CD4-positive, alpha-beta T cell treated with Interleukin-4 for 4 hours (primary cell): ENCODE measurements at regions not wholly inside any gene's neighbourhood (a gene's known extent, or its start where the extent isn't known, plus 50 kb on each side); places are given as distances from the start of the nearest gene placed in this dataset.

Experiments used
- DNase-seq: peaks from one replicate; pipeline ENCODE4 v3.0.0-alpha.2; 2020

DNA sequence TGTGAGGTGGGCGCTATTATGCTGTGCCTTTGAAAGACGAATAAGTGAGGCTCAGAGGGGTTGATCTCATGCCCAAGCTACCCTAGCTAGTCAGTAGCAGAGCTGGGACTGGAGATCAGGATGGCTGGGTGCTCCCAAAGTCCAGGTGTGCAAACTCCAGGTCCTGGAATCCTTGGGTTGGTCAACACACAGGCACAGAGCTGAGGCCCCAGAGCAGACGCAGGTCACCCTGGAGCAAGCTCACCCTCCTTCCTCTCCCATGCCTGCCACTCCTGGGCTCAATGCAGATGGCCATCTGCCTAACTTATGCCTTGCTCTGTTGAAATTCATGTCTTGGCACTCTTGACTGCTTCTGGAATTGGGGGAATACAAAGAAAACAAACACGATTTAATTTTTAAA is 587.2 kb downstream of the PTPRU start:
- no peak for DNase-seq

DNA sequence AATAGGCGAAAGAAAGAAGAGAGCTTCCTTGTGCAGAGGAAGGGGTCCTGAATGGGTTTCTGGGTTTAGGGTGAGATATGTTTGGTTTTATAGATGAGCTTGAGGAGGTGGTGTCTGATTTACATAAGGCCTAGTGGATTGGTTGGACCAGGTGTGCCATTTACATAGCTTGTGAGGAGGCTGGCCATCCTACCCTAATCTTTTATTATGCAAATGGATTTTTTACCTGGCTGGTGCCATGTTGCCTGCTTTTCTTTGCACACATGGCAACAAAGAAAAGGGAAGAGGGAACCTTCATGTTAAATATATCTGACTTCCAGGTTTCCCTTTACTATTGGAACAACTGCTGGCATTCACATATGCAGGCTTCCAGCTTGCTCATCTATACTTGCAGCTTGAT is 585.3 kb downstream of the PTPRU start:
- no peak for DNase-seq

DNA sequence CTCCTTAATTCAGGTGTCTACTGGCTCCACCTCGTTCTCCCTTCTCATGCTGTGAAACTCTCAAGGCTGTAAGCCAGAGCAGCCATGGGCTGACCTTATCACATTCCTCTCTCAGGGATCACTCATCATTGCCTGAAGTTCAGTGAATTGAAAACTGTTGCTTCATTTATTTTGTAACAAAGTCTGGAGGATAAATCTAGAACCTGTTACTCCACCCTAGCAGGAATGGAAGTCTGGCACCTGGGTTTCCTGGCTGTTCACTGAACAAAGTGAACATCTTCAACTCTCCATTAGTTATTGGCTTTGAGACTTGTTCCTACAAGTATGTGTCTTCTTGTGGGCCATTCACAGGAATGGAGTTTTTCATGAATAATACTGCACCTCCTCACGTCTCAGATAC is 584.1 kb downstream of the PTPRU start:
- no peak for DNase-seq

DNA sequence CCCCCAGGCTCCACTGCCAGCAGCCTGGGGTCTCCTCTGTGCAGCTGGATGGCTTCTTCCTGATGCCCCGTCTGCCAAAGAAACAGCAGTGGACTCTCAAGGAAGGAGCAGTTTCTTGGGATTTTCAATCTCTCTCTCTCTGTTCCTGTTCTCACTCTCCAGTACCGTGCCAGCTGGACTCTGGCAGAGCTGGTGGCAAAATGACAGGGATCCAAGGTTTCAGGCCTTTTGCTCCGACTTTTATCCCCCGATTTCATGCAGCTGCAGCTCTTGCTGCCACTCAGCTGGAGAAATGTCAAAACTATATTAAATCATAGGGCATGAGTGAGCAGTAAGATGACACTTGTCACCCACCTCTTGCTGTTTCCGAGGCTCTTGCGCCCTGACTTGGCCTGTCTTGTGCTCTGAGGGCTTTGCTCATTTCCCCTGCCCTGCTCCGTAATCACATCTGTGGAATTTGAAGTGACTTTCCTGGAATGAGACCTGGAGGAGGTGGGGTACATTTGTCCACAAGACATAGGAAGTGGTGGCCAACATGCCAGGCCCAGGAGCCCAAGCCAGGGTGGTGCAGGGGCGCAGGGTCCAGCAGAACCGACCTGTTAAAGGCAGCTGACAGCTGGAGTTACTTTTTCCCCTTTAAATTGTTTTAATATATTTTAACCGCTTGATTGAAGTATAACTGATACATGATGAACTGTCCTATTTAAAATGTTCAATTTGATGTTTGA is 576.2 kb downstream of the PTPRU start:
- no peak for DNase-seq

DNA sequence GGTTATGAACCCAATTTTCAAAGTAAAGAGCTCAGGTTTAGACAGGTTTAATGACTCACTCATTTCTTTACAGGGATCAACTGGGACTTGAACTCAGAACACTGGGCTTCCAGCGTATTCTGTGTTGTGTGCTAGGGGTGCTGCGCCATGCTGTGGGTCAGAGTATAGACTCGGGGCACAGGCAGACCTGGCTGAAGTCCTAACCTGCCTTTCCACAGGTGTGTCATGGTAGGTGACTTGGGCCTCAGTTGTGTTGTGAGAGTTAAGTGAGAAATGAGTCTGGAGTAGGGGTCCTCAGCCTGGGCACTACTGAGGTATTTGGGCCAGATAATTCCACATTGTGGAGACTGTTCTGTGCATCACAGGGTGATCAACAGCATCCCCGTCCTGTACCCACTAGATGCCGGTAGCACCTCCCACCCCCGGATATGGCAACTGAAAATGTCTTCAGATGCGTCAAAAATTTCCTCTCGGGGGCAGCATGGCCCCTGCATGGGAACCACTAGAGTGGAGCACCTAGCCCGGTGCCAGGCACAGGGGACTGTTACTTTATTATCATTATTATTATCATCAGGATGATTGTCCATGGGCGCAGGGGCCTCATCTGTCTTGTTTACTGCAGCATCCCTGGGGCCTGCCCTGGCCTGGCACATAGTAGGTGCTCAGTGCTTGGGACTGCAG is 575.5 kb downstream of the PTPRU start:
- DNase-seq = no peak

DNA sequence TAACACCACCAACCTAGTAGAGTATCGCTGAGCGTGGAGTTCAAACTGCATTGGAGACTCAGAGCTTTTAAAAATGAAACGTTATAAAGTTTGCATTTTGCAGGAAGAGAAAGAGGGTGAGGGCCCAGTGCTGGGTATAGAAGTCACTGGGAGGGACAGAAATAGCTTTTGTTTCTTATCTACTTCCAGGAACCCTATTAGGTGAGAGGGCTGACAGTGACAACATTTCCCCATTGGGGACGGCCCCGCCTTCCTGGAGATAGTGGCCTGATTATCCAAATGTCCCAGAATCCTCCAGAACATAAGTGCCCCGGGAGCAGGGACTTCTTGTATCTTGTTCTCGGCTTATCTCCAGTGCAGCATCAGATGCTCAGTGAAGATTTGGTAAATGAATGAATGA is 574.9 kb downstream of the PTPRU start:
- no peak for DNase-seq

DNA sequence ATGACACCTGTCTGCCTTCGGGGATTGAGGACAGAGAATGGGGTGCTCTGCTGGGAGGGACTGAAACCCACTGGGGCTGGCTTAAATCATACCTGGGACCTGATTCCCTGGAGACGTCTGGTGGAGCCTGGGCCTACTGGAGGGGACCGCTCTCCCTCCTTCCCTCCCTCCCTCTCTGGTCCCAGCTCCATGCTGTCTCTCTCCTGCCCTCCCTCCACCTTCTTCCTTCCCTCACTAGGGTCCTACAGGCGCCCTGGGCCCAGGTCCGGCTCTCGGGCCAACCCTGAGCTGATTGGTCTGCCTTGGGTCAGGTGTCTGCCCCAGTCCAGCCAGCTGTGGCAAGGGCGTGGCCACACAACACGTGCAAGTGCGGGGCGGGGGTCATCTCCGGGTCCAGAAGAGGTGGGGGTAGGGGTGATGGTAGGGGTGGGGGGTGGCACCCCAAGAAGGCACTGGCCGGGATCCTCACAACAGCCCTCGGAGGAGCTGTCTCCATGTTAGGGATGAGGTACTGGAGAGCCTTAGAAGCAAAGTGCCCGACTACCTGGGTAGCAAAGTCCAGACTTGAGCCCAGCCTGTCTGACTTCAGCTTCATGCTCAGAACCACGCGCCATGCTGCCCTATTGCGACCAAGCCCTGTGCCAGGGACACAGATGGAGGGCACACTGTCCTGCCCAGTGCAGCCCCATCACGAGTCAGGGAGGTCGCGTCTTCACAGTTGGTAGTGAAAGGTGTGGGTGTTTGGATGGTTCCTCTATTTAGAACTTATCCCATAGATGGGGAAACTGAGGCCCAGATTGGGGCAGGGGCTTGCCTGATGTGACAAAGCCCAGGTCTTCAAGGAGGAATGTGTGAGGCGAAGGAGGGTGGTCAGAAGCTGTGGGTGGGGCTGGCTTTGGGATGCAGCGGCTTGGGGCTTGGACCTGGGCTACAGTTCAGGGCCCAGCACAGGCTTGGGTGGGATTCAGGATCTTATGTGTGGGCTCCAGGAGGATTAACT is 574.1 kb downstream of the PTPRU start:
- no peak for DNase-seq

DNA sequence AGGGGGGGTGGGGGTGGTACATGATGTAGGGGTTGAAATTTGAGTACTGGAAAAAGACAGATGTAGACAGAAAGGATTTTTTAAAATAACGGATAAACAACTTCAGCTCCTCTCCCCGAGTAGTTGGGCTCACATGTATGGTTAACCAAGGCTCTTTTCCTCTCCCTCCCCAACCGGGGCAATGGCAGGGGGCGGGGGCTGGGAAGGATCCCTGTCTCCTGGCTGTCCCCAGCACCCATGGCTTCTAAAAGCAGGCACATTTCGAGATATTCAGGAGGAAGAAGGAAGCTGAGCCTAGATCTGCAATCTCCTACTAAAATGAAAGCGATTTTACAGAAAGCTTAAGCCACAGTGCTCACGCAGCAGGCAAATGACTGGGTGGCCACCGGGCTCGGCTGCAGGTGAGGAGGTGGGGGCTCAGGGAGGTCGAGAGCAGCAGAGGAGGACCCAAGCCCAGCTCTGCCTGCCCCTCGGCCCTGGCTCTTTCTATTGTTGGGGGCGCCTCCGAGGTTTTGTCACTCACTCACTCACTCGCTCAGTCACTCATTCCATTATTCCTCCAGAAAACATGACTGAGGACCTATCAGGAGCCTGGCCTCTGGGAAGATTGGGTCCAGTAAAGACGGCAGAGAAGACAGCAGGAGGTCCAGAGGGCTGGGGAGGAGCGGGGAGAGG is 573.3 kb downstream of the PTPRU start:
- no peak for DNase-seq

DNA sequence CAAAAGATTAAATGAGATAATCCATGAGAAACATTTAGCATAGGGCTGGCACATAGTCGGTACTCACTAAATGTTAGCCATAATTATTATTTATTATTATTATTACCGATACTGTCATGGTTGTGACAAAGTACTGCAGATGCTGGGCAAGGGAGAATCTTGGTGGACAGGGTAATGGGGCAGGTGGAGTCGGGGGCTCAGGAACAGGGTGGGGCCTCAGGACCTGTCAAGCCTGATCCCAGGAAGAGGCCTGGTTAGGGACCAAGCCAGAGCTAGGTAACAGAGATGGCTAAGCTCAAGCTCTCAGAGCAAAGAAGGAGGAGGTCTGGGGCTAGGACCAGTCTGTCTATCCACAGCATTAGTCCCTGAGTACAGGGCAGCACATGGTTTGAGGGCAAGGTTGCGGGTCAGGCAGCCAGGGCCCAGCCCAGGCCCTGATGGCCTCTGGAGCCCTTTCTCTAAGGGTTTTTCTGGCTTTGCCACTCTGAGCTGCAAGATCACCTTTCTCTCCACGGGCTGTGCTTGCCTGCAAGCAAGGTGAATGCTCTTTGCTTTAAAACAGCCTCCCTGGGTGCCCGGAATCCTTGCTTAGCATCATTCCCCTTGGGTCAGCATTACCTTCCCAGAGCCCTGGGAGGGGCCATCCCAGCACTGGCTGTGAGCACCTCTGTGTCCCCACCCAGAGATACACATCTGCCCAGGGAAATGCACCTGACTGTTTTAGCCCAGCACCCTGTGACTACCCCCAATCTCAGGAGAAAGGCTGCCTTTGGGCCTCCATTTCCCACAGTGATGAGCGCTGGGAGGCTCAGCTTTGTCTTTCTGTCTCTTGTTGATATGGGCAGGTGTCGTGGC is 572.0 kb downstream of the PTPRU start:
- DNase-seq = no peak

DNA sequence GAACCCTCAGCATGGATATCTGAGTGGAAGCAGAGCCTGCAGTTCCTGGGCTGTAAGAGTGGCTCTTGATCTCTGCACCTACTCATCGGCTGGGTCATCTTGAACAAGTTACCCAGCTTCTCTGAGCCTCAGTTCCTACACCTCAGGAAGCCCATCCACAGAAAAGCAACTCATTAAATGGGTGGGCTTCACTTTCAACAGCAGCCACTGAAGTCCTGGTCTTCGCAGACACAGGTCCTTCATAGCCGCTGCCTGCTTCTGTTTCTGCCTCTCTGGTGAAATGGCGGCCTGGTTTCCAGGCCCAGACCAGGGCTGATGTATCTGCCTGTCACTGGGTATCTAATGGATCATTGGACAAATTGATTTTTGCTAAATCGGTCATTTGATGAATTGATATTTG is 571.4 kb downstream of the PTPRU start:
- no peak for DNase-seq

DNA sequence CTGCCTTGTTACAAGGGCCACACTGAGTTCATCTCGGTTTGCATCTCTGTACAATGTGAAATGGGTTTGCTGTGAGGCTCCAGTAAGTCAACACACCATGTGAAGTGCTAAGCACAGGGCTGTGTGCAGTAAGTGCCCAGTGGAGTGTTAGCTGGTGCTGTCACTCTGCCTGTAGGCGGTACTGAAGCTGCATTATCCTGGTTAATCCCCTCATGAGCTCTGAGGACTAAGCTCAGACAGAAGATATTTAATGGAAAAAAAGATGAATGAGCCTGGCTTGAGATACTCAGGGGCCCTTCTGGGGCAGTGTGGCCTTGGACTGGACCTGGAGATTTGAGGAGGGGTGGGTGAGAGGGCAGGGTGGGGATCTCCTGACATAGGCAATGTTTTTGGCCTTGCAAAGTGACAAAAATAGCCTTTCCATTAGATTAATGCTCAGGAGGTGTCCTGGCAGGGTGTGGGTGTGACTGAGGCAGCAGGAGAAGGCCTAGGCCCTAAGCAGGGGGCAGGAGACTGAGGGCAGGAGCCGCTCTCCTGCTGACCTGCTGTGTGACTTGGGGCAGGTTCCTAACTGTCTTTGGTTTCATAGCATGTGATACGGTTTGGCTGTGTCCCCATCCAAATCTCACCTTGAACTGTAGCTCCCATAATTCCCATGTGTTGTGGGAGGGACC is 570.5 kb downstream of the PTPRU start:
- no peak for DNase-seq

DNA sequence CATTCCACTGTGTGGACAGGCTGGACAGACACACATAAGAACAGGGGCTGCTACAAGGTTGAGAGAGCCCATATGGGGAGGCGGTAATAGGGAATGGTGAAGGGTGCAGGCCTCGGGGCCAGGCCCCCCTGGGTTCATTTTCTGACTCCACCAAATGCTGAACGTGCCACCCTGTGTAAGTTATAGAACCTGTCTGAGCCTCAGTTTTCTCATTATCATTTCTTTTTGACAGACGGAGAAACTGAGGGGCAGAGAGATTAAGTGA is 569.5 kb downstream of the PTPRU start:
- DNase-seq = no peak

DNA sequence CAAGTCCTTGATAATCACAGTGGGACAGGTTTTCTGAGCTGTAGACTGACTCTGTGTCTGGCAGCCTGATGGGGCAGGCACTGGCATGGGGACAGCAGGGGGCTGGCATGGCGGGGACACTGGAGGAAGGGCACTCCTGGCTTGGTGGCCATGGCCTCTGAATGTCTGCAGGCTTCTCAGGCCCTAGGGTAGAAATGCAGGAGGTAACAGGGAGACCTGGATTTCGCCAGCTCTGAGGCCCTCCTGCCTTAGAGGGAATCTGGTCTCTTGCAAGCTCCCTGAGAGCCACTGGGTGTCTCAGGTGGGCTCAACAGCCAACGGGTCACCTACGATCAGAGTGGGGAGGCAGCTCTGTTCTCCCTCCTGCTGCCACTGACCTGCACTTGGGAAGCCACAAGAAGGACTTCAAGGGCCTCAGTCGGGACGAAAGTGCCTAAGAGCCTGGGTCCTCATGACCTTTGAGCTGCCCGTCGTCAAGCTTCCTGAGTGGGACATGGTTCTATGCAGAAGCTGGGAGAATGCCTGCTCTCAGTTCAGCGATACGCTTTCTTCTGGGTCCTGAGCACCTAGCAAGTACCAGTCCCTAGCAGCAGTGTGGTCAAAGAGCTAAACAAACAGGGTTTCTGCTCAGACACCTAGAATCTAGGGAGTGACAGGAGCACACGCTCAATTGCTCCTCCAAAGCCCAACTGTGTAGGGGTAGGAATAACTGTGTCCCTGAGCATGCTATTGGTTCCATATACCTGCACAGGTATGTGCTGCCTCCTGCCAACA is 569.0 kb downstream of the PTPRU start:
- no peak for DNase-seq

DNA sequence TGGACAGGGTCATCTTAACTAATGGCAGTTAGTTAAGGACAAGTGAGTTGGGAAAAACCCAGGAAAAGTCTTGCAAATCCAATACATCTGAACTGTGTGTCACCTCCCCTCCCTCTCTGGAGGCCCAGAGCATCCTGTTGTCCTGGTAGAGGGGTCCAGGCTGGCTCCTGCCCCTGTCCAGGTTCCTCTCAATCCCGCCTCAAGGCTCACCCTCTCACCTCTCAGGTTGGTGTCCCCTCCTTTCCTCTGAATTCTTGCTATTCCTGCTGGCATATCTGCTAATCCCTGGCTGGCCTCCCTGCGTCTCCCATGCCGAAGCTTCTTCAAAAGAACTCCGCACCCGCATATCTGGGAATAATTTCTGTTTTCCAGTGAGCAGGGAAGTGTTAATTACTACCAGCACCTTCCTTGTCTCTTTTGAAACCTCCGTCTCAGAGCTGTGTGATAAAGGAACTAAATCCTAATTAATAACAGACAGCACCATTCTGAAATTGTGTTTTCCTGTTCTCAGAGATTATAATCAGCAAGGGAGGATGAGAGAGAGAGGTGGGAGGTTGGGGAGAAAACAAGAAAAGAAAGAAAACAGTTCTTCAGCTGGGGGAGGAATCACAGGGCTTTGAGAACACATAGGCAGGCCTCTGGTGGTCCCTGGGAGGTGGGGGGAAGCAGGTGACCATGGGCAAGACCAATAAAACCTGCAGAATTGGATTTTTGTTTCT is 568.0 kb downstream of the PTPRU start:
- no peak for DNase-seq

DNA sequence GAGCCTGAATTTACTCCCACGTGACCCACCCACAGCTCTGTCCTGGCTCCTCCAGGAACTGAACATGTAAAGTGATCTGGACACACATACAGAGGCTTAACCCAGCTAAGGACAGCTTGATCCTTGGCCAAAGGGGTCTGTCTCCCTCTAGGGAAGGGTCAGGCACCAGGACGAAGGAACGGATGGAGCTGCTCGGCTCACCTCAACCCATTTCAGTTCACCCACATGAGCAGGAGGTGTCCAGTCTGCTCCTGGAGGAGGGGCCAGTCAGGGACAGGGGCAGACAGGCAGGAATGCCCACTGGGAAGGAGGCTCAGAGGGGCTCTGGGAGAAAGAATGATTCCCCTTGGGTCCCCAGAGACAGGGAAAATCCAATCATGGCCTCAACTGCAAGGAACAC is 567.2 kb downstream of the PTPRU start:
- no peak for DNase-seq

DNA sequence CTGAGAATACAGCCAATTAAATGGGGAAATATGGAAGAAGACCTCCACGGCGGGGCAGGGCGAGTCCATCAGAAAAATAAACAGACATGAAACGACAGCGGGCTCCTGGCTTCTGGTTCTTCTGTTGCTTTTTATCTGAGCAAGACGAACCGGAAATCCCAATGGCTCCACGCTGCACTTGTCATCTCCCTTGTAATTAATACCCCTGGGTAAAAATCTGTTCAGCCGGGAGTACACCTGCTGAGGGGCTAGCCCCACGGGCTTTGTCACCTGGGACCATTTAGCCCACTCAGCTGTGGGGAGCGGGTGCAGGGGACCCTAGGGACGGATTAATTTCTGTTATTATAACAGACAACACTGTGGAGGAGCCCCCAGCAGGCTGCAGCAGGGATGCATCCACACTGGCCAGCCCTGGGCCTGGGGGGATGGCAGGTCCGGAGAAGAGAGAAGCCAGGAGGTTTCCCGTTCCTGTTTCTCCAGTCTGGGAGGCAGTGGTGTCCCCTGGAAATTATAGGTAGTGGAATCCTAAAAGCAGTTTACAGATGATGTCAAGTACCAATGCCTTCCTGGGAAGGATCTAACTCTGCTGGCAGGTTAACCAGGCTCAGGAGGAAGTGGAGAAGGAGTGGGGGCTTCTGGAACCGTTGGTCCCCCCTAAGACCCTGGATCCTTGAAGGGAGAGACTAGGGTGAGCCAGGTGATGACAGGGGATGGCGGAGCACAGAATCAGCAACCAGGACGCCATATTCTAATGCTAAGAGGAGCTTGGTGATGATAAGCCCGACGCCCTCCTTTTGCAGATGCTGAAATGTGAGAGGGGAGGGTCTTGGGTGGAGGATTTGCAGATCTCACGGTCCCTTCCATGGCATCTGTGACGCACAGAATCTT is 566.1 kb downstream of the PTPRU start:
- no peak for DNase-seq

DNA sequence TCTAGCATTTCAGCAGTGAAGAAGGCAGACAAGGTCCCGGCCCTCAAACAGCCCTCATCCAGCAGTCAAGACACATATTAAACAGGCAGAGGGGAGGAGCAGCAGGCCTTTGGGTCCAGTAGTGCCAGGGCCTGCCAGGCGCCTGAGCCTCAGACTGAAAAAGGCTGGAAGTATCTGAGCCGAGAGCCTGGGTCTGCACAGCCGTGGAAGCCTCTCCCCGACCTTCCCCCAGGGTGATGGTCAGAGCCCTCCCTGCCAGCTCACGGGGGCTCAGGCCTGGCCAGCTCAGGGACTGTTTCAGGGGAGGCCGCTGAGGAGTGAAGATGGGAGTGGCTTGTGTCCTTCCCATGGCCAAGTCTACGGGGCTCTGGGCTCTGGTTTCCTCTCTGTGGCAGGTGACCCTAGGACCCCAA is 565.2 kb downstream of the PTPRU start:
- no peak for DNase-seq

DNA sequence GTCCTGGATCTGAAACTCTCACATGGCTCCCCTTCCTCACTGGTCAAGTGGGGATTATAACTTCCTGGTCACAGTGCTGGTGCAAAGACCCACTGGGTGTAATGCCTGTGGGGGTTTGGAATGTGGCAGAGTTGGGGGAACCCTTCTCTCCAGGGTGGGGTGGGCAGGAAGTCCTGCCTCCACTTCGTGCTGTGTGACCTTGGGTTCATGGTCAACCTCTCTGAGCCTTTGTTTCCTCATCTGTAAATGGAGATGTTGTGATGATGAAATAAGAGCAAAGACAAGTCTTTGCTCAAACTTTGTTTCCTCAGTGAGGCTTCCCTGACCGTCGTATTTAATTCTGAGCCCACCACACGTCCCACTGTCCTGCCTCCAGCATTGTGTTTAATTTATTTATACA is 564.7 kb downstream of the PTPRU start:
- no peak for DNase-seq

DNA sequence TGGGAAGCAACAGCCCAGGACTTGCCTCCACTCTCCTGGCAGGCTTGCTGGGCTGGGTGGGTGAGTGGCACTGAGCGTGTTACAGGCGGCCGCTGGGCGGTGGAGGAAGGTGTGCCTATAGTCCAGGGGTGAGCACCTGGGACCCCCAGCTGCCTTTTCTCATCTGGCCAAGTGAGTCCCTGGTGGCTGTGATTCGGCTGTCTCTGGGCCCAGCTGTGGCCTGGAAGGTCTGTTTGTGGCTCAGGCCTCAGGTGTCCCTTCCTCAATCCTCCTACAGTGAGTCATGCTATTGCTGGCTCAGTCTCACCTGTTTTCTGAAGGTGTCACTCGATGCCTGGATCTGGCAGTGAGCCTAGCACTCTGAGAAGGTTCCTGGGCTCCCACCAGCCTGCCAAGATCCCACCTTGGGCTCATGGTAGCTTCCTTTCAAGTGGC is 564.2 kb downstream of the PTPRU start:
- DNase-seq = no peak
